GM12864 (cell line): ENCODE measurements at regions not wholly inside any gene's neighbourhood (a gene's known extent, or its start where the extent isn't known, plus 50 kb on each side); places are given as distances from the start of the nearest gene placed in this dataset.

Experiments used
- DNase-seq: peaks from one replicate; pipeline ENCODE4 v3.0.0-alpha.2; 2011; ENCODE audit warnings: low read depth
- H3K4me3 ChIP-seq: 2 replicates; pipeline ENCODE4 v1.5.1; 2011; ENCODE audit warnings: mild to moderate bottlenecking, low read depth, low read length, control low read depth
- TF ChIP-seq, protein P1 (sequence below): IDR thresholded peaks from 2 replicates; pipeline ENCODE4 v1.5.1; 2011; ENCODE audit warnings: low read depth, mild to moderate bottlenecking, moderate library complexity, low read length, control low read depth, inconsistent platforms; ENCODE audit errors: missing control alignments

DNA sequence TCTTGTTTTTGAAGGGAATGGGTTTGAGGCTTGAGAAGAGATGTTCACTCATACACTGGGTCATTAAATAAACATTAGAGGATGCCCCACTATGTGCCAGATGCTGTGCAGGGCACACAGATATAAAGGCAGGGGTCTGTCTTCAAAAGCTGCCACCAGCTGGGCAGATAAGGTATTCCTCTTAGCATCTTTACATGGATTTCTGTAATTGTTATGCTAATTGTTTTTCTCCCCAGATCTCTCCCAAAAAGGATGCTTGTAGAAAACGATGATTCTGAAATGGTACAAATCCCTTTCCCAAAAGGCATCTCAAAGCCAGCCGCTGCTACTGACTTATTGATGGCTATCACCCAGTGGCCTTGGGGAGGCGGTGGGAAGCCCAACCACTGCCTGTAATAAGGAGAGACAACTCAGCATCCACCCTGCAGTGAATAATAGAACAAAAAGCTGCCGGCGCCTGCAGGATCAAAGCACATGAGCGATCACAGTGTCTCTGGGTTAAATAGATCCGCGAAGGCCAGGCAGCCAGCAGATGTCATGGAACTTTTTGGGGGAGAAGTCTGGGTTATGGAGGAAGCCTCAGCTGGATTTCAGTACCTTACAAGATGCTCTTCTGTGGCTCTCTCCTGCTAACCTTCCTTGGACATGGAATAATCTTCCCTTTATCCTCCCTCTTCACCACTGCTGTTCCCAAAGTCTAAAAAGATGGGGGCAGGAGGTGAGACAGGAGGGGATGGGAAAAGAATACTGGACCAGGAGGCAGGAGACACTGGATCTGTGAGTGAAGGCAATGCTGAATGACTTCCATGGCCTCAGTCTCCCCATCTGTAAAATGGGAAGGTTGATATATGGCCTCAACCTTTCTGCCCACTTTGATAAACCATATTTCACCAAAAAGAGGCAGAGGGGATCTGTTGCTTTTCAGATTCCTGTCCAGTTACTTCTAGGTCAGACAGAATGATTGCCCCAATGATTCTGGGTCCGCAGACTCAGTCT, 54.8 kb upstream of the CD34 start:
- H3K4me3 ChIP-seq = no peak overlapping the region
- DNase-seq = no peak
- TF ChIP-seq, protein P1, sequence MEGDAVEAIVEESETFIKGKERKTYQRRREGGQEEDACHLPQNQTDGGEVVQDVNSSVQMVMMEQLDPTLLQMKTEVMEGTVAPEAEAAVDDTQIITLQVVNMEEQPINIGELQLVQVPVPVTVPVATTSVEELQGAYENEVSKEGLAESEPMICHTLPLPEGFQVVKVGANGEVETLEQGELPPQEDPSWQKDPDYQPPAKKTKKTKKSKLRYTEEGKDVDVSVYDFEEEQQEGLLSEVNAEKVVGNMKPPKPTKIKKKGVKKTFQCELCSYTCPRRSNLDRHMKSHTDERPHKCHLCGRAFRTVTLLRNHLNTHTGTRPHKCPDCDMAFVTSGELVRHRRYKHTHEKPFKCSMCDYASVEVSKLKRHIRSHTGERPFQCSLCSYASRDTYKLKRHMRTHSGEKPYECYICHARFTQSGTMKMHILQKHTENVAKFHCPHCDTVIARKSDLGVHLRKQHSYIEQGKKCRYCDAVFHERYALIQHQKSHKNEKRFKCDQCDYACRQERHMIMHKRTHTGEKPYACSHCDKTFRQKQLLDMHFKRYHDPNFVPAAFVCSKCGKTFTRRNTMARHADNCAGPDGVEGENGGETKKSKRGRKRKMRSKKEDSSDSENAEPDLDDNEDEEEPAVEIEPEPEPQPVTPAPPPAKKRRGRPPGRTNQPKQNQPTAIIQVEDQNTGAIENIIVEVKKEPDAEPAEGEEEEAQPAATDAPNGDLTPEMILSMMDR = no peak

DNA sequence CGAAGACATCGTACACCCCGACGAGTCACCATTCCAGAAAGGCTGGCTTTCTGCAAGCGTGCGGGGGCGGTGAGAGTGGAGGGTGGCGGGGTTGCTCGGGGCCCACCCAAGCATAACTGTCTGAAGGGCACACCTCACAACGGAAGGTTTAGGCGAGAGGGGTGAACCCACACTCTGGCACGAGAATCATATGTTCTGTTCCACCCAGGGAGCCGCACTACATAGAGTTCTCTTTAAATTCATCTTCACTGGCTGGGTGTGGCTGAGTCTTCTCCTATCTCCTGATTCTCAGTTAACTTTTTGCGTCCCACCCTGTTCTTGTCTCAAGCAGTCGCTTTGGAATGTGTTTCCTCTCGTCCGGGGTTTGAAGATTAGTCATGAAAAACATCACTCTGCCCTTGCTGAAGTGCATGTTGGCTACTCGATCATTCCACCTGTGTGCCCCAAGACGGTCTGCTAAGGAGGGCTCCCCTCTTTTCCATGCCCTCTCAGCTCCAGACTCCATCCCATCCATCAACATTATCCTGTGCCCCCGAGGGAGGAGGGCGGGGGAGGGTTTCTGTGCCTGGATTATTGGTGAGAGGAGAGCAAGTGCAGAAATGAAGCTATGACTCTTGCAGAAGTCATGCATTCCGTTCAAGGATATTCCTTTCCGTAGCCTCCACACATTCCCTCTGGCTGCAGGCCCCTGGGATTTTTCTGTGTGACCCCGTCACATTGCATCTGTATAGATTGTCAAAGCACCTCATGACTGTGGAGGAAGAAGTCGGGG, 53.5 kb upstream of the CD34 start:
- no peak overlapping the region for H3K4me3 ChIP-seq
- TF ChIP-seq, protein P1 = no peak
- DNase-seq = no peak

DNA sequence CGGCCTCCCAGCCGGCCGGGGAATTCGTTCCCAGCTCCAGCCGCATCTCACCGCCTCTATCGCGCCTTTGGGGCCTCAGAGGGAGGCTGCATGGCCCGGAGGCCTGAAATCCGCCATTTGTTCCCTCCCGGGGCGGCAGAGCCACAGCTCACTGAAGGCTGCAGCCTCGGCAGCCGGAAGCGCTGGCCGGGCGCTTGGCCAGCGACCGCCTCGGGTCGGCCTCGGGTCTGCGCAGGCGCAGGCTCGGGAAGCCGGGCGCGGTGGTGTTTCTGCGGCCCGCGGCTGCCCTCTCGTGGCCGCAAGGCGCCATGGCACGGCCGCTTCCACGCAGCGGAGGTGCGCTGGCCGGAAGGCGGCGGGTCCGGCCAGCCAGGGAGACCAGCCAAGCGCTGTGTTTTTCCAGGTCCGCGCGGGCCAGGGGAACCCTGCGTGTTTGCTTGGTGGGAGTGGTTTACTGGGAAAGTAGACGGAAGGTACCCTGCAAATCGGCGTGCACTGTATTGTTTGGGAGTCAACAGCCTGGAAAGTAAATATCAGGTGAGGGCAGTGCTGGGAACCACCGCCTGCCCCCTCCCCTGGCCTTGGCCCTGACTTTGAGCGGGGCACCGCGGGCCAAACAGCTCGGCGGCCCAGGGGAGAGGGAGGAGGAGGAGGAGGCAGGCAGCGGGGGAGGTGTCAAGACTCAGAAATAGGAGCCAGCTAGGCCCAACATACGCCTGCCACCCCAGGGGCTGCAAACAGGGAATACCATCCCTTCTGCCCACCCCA, 52.7 kb upstream of the CD34 start:
- no peak for DNase-seq
- TF ChIP-seq, protein P1 = peak; percentile 89
- peak overlapping the region; percentile 84 for H3K4me3 ChIP-seq

DNA sequence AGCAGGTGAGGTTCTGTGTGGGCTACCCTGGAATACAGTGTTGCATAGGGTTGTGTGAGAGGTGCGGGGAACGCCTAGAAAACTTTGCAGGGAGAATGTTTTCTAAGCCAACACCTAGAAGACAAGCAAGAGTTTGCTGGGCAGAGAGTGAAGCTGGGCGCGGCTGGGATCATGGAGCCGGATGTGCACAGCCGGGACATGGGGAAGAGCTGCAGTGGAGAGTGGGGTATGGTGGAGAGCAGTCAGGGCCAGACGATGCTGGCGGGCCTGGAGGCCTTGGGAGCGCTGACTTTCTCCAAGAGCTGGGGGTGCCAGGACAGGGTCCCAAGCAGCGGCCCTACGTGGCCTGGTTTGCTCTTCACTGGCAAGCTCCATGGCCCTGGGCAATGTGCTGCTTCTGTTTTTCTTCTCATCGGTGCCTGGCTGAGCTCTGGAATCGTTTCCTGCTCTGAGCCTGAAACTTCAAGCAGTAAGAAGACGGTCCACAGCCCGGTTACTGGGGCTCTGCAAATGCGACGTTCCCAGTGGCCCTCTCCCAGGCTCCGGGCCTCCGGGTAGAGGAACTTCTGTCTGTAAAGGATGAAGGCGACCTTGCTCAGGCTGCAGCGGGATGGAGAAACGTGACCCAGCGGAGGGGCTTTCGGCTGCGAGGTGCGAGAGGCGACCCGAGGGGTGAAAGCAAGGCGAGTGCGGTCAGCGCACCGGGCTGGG, 51.9 kb upstream of the CD34 start:
- no peak for DNase-seq
- TF ChIP-seq, protein P1 = no peak

More for the DNA sequence above, 51.9 kb upstream of the CD34 start:
- peak overlapping the region; percentile 84 for H3K4me3 ChIP-seq
